ENCODE measurements at regions not wholly inside any gene's neighbourhood (a gene's known extent, or its start where the extent isn't known, plus 50 kb on each side); places are given as distances from the start of the nearest gene placed in this dataset.
"Not testable (repeated sequence)": the region's sequence is repeated elsewhere in the genome, so short reads cannot be mapped to it uniquely, and the experiment has no call there.

DNA sequence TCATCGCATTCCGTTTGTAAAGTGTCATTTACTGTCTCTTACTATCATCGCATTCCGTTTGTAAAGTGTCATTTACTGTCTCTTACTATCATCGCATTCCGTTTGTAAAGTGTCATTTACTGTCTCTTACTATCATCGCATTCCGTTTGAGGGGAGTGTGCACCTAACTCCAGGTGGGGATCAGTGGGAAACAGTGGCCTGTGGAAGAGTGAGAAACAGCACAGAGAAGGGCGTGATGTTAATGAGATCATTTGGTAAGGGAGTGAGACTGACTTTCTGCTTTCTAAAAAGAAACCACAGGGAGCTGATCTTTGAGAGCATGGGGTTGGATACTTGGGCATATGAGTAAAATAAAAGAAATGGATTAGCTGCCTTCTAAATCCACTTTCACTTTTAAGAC lies 77.5 kb upstream of the ZPLD1 start:
- not testable (repeated sequence) for DNase-seq; H3K9me3 Mint-ChIP-seq; H3K4me3 Mint-ChIP-seq; H3K36me3 Mint-ChIP-seq (ENCODE audit: insufficient read depth); ATAC-seq (replicated peaks); H3K4me1 Mint-ChIP-seq (ENCODE audit: low read depth in 2 of 2); H3K27me3 Mint-ChIP-seq; H3K27ac Mint-ChIP-seq

DNA sequence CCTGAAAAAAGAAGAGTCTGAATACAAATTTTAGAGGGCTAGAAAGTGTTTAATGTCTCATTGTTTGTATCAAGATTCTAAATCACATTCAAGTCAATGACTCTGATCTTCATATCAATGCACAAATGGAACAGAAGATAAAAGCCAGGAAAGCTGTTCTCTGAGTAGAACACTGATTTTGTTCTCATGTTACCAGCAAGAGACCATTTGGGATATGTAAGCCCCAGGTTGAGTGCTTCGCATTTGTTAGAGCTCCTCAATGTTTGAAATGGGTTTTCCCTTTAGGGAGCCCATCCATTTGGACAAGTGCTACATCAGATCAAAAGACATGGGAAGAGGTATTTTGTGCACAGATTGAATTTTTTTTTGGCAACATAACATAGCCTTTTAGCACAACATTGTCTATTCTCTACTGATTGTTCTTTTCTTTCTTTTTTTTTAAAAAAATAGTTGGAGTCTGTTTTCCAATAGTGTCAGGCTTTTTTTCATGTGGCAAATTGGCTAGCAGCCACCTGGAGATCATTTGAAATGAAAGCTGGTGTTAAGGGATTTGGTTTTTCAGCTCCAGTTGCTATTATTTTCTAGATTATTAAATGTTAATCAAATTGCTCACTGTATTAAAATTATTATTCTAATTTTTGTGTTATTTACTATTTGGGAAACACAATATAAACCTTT lies 74.5 kb upstream of the ZPLD1 start:
- Mint-ChIP-seq H3K27me3 (no peaks in the 10 kb centered on the region), H3K36me3 (ENCODE audit: insufficient read depth) (no peaks in the 10 kb centered on the region), H3K9me3 (peaks cover 3 to 14% of the 10 kb centered on the region in 2 donors), H3K4me1 (ENCODE audit: low read depth in 2 of 2) (no peaks in the 10 kb centered on the region), H3K27ac (no peak overlapping the region), H3K4me3 (no peak overlapping the region)
- no peak for DNase-seq
- no peak for ATAC-seq (replicated peaks)

DNA sequence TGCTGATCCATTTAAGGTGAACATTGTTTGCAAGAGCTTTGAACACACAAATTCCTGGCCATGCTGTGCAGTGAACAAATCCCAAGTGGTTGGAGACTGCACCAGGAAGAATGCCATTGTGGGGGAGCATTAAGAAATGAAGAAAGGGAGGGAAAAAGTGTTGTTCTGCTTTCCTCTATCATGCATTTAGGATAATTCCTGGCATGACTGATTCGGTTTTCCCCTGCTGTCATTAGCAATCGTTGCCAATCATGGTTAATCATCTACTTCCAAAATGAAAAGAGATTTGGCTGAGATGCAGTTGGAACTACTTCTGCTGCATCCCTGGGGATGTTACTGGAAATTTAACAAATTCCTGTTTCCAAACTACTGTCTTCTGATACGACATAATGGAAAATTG lies 73.7 kb upstream of the ZPLD1 start:
- H3K9me3 Mint-ChIP-seq: peaks cover 3 to 15% of the 10 kb centered on the region in 2 donors
- no peak overlapping the region for H3K27ac Mint-ChIP-seq
- ATAC-seq (replicated peaks) (no peak), DNase-seq (no peak)
- H3K4me3 Mint-ChIP-seq: no peak overlapping the region
- no peaks in the 10 kb centered on the region for H3K27me3 Mint-ChIP-seq
- H3K36me3 Mint-ChIP-seq (ENCODE audit: insufficient read depth): no peaks in the 10 kb centered on the region
- H3K4me1 Mint-ChIP-seq (ENCODE audit: low read depth in 2 of 2): no peaks in the 10 kb centered on the region

GRCh38 chr3:102366116-102366515 lies 68.7 kb upstream of the ZPLD1 start:
- H3K27me3 Mint-ChIP-seq; ATAC-seq (replicated peaks); H3K27ac Mint-ChIP-seq: not testable (repeated sequence)

DNA sequence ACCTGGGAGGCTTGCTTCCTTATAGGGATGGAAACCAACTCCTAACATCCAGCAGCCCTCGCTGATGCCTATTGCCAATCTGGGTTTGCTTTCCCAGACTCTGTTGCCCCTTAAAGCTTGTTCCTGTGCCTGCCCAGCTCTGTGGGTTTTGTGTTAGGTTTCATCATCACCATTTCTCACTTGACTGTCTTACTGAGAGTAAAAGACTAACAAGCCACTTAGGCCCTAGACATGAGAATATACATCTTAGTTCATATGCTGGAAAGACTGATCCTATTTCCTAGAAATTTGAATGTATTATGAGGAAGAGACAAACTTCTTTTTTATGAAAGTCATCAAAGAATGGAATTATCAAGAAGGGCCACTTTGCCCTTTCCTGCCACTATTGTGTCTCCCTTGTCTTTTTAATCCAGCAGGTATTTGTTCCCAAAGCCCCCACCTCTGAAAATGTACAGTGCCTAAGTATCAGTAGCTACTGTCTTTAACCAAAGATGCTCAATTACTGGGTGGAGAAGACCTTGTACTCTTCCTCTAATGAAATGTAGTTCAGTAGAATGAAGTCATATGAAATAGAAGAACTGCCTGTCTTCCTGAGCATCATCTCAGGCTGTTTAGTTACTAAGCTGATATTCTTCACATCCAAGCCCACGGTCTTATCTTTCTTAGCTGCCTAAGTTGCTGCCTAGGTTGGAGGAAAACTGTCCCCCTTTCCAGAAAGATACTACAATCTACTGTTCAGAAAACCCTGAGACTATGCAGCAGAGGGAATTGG lies 59.8 kb upstream of the ZPLD1 start:
- no peak for DNase-seq
- H3K27ac Mint-ChIP-seq: no peak overlapping the region
- no peaks in the 10 kb centered on the region for H3K4me1 Mint-ChIP-seq (ENCODE audit: low read depth in 2 of 2)
- no peaks in the 10 kb centered on the region for H3K36me3 Mint-ChIP-seq (ENCODE audit: insufficient read depth)
- no peaks in the 10 kb centered on the region for H3K9me3 Mint-ChIP-seq
- H3K4me3 Mint-ChIP-seq: no peak overlapping the region
- H3K27me3 Mint-ChIP-seq: no peaks in the 10 kb centered on the region
- ATAC-seq (replicated peaks): no peak

More at GRCh38 chr3:102366116-102366515, 68.7 kb upstream of the ZPLD1 start:
- H3K9me3 Mint-ChIP-seq: peaks cover 3 to 23% of the 10 kb centered on the region in 2 donors
- not testable (repeated sequence) for H3K36me3 Mint-ChIP-seq (ENCODE audit: insufficient read depth); DNase-seq; H3K4me1 Mint-ChIP-seq (ENCODE audit: low read depth in 2 of 2); H3K4me3 Mint-ChIP-seq

GRCh38 chr3:102378216-102378615 lies 56.6 kb upstream of the ZPLD1 start:
- no peaks in the 10 kb centered on the region for H3K4me1 Mint-ChIP-seq (ENCODE audit: low read depth in 2 of 2)
- H3K36me3 Mint-ChIP-seq (ENCODE audit: insufficient read depth): no peaks in the 10 kb centered on the region
- H3K27ac Mint-ChIP-seq: no peak overlapping the region
- no peak overlapping the region for H3K4me3 Mint-ChIP-seq
- DNase-seq (no peak), ATAC-seq (replicated peaks) (no peak)
- no peaks in the 10 kb centered on the region for H3K27me3 Mint-ChIP-seq
- H3K9me3 Mint-ChIP-seq: no peaks in the 10 kb centered on the region

DNA sequence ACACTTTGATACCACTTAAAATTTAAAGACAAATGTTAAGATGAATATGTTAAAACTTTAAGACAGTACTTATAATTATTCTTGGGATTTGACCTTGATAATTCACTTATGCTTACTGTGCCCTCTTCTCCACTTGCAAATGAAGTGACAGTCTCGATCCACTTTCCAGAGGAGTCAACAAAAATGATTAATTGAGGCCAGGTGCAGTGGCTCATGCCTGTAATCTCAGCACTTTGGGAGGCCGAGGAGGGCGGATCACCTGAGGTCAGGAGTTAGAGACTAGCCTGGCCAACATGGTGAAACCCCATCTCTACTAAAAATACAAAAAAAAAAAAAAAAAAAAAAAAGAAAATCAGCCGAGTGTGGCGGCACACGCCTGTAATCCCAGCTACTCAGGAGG lies 52.6 kb upstream of the ZPLD1 start:
- not testable (repeated sequence) for H3K27ac Mint-ChIP-seq; H3K36me3 Mint-ChIP-seq (ENCODE audit: insufficient read depth); H3K4me1 Mint-ChIP-seq (ENCODE audit: low read depth in 2 of 2); H3K9me3 Mint-ChIP-seq; ATAC-seq (replicated peaks); H3K27me3 Mint-ChIP-seq; DNase-seq; H3K4me3 Mint-ChIP-seq
